Inflammatory macrophage treated with lipopolysaccharide for 4 hours (primary cell): ENCODE measurements at regions not wholly inside any gene's neighbourhood (a gene's known extent, or its start where the extent isn't known, plus 50 kb on each side); places are given as distances from the start of the nearest gene placed in this dataset.

ENCODE experiments used
- DNase-seq: peaks from one replicate; pipeline ENCODE4 v3.0.0-alpha.2; 2020

- DNase-seq = no peak
These were observed 66.6 kb upstream of the IGFBP3 start for GRCh38 chr7:45987521-45988290.

GRCh38 chr7:45986355-45987298 lies 65.6 kb upstream of the IGFBP3 start:
- DNase-seq = no peak

- DNase-seq = no peak
These were observed 64.8 kb upstream of the IGFBP3 start for GRCh38 chr7:45985902-45986301.

- no peak for DNase-seq
These were observed 63.6 kb upstream of the IGFBP3 start for GRCh38 chr7:45984386-45985295.

GRCh38 chr7:45983720-45984255 lies 62.7 kb upstream of the IGFBP3 start:
- no peak for DNase-seq

GRCh38 chr7:45982907-45983719 lies 62.0 kb upstream of the IGFBP3 start:
- no peak for DNase-seq

- no peak for DNase-seq
These were observed 61.1 kb upstream of the IGFBP3 start for GRCh38 chr7:45982132-45982531.

- DNase-seq = no peak
These were observed 59.9 kb upstream of the IGFBP3 start for GRCh38 chr7:45980973-45981372.

- DNase-seq = no peak
These were observed 59.3 kb upstream of the IGFBP3 start for GRCh38 chr7:45980181-45980905.

- no peak for DNase-seq
These were observed 58.5 kb upstream of the IGFBP3 start for GRCh38 chr7:45979275-45980180.

GRCh38 chr7:45978731-45979211 lies 57.7 kb upstream of the IGFBP3 start:
- no peak for DNase-seq

GRCh38 chr7:45978010-45978681 lies 57.1 kb upstream of the IGFBP3 start:
- DNase-seq = peak; percentile 2

- DNase-seq = no peak
These were observed 56.2 kb upstream of the IGFBP3 start for GRCh38 chr7:45977256-45977780.

GRCh38 chr7:45976485-45976856 lies 55.4 kb upstream of the IGFBP3 start:
- DNase-seq = no peak

GRCh38 chr7:45975847-45976484 lies 54.9 kb upstream of the IGFBP3 start:
- DNase-seq = no peak

GRCh38 chr7:45975367-45975766 lies 54.3 kb upstream of the IGFBP3 start:
- no peak for DNase-seq

- no peak for DNase-seq
These were observed 53.7 kb upstream of the IGFBP3 start for GRCh38 chr7:45974540-45975360.
